GM12892 (cell line): ENCODE measurements at regions not wholly inside any gene's neighbourhood (a gene's known extent, or its start where the extent isn't known, plus 50 kb on each side); places are given as distances from the start of the nearest gene placed in this dataset.
"Not testable (repeated sequence)": the region's sequence is repeated elsewhere in the genome, so short reads cannot be mapped to it uniquely, and the experiment has no call there.

Source experiments
- DNase-seq: peaks from one replicate; pipeline ENCODE4 v3.0.0; 2011; ENCODE audit not compliant: insufficient read length
- FAIRE-seq: peaks from 2 replicates; lab custom pipeline; 2011; peaks lifted over from hg19 to GRCh38; lab: Jason Lieb, UNC
- POLR2A ChIP-seq: IDR thresholded peaks from 2 replicates; pipeline ENCODE4 v1.6.1; 2011; ENCODE audit warnings: low read depth, low read length, control low read depth
- POLR2AphosphoS5 ChIP-seq: IDR thresholded peaks from 2 replicates; pipeline ENCODE4 v1.6.1; 2011; ENCODE audit warnings: low read depth, low read length, control low read depth
- TAF1 ChIP-seq: IDR thresholded peaks from 2 replicates; pipeline ENCODE4 v1.6.1; 2011; ENCODE audit warnings: low read depth, mild to moderate bottlenecking, control low read depth, low read length, borderline replicate concordance

GRCh38 chr9:26158631-26159150, 480.4 kb upstream of the TUSC1 start:
- no peak for FAIRE-seq
- DNase-seq, result no peak
- TF ChIP-seq TAF1, result no peak
- no peak for TF ChIP-seq POLR2AphosphoS5
- TF ChIP-seq POLR2A, result no peak

DNA sequence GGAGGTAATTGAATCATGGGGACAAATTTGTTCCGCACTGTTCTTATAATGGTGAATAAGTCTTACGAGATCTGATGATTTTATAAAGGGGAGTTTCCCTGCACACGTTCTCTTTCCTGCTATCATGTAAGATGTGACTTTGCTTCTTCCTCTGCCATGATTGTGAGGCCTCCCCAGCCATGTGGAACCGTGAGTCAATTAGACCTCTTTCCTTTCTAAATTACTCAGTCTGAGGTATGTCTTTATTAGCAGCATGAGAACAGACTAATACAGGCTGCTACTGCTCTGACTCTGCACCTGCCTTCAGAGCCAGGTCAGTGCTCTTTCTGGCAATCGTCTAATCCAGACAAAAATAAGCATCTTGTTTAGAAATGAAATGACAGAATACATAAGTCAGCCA, 479.2 kb upstream of the TUSC1 start:
- DNase-seq (no peak), FAIRE-seq (peak; percentile 73)
- TF ChIP-seq POLR2A (no peak), POLR2AphosphoS5 (no peak), TAF1 (no peak)

- no peak for TF ChIP-seq TAF1
- no peak for TF ChIP-seq POLR2A
- TF ChIP-seq POLR2AphosphoS5, result no peak
- FAIRE-seq (no peak), DNase-seq (no peak)
Measured at GRCh38 chr9:26152350-26152749, 474.1 kb upstream of the TUSC1 start.

GRCh38 chr9:26148128-26148527, 469.9 kb upstream of the TUSC1 start:
- DNase-seq (no peak), FAIRE-seq (no peak)
- TF ChIP-seq POLR2AphosphoS5 (no peak), POLR2A (no peak), TAF1 (no peak)

GRCh38 chr9:26145938-26146337, 467.7 kb upstream of the TUSC1 start:
- TF ChIP-seq POLR2AphosphoS5, result no peak
- TF ChIP-seq TAF1, result no peak
- no peak for TF ChIP-seq POLR2A
- DNase-seq, result no peak
- FAIRE-seq, result no peak

DNA sequence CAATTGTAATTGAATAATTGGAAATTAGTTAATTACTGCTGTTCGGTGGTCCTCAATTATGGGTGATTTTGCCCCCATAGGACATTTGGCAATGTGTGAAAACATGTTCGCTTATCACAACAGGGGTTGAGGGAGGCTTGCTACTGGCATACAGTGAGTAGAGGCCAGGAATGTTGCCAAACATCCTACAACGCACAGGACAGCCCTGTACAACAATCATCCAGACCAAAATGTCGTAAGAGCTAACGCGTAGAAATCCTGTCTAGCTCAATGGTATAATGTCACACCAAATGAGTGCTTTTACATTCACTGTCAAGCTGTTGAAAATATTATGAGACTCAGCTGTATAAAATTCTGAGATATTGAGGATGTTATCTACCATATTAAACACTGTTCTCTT, 464.4 kb upstream of the TUSC1 start:
- FAIRE-seq, result no peak
- no peak for DNase-seq
- TF ChIP-seq POLR2AphosphoS5 (no peak), TAF1 (no peak), POLR2A (no peak)

GRCh38 chr9:26142201-26142600, 464.0 kb upstream of the TUSC1 start:
- no peak for DNase-seq
- TF ChIP-seq POLR2AphosphoS5 (no peak), POLR2A (no peak), TAF1 (no peak)
- FAIRE-seq, result no peak

DNA sequence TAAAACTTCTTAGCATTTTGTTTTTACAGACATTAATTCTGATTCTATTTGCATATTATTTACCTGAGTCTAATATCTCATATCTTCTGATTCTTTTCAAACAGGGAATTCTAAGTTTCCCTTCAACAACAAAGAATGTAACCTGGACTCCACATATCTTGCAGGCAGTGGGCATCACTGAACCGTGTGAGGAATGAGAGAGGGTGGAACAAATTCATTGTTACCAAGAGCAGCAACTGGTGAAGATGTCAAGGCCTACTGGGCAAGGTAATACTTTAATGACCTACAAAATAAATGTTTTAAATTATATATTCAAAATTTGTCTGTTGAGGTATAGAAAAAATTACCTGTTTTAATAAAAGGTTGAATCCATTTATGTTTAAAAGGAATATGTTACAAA, 455.3 kb upstream of the TUSC1 start:
- DNase-seq (no peak), FAIRE-seq (no peak)
- TF ChIP-seq TAF1 (no peak), POLR2A (no peak), POLR2AphosphoS5 (no peak)

GRCh38 chr9:26132746-26133312, 454.6 kb upstream of the TUSC1 start:
- no peak for TF ChIP-seq POLR2AphosphoS5
- TF ChIP-seq TAF1, result no peak
- TF ChIP-seq POLR2A, result no peak
- DNase-seq, result no peak
- FAIRE-seq, result no peak

DNA sequence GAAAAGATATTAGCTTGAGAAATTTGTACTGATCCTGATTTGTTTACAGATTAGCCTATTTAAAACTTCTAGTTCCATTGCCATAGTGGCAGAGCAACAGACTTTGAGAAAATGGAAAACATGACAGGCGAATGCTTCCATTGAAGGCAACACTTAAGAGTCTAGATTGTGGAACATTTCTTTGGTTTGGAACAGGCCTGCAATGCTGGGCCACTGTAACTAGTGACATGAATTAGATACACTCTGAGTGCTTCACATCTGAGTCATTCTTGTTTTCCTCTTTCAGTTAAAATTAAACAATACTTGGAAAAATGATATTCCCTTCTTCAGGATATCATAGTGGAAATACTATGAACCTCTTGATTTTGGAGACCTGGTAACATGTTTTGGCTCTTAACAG, 453.6 kb upstream of the TUSC1 start:
- no peak for TF ChIP-seq TAF1
- TF ChIP-seq POLR2AphosphoS5, result no peak
- TF ChIP-seq POLR2A, result no peak
- FAIRE-seq, result no peak
- no peak for DNase-seq

DNA sequence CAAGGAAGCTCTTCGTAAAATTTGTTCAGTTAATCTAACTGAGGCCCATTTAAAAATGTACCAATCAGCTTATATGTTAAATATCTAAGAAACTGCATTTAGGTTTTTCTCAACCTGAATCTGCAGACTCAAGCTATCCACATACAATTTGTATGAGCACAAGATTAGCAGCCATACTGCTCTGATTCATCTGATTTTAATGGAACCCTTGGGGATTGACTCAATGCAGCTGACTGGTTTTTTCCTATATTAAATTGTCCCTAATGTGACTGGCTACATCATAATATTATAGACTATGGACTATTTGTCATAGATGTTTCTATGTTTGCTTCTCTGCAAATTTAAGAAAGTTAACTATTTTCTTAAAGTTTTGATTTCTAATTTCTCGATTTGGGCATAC, 451.0 kb upstream of the TUSC1 start:
- FAIRE-seq (no peak), DNase-seq (no peak)
- TF ChIP-seq POLR2A (no peak), POLR2AphosphoS5 (no peak), TAF1 (no peak)

DNA sequence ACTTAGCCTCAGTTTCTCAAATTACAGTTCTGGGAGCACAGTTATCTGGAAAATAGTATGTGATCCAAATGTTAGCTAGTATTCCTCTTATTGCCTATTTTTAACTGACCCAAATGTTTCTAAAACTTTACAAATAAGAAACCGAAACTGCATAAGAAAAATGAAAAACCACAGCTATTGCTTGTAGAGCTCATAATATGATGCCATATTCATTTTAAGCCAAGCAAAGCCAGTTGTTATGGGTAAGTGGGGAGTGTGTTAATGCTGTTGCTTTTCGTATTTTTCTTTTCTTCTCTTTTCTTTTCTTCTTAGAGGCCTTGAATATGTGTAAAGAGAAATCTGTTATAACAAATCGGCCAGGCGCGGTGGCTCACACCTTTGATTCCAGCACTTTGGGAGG, 447.4 kb upstream of the TUSC1 start:
- FAIRE-seq (no peak), DNase-seq (no peak)
- TF ChIP-seq TAF1, result no peak
- no peak for TF ChIP-seq POLR2AphosphoS5
- TF ChIP-seq POLR2A, result no peak

DNA sequence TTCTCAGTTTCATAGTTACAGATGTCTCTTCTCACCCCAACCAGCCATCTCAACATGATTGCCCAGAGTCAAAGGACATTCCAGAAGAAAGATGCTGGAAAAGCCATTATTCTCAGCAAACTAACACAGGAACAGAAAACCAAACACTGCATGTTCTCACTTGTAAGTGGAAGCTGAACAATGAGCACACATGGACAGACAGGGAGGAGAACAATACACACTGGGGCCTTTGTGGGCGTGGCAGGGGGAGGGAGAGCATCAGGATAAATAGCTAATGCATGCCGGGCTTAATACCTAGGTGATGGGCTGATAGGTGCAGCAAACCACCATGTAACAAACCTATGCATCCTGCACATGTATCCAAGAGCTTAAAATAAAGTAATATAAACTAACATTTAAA, 437.8 kb upstream of the TUSC1 start:
- FAIRE-seq, result not testable (repeated sequence)

DNA sequence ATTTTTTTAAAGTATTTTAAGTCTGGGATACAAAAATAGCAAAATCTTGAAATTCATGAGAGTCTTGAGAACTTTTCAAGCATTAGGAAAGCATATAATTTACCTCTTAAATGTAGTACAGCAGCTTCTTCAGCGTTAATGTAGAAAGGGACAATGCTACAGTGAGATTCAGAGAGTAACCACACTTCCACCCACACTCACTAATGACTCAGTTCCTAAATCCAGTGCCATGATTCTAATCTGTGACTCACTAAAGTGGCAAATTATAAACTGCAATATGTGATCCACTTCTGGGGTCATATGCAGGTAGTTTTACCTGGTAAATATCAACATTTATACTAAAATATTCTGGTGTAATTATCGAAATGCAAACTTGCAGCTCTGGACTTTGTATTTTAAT, 434.5 kb upstream of the TUSC1 start:
- FAIRE-seq (no peak), DNase-seq (no peak)
- TF ChIP-seq POLR2AphosphoS5 (no peak), POLR2A (no peak), TAF1 (no peak)

More for the DNA sequence above, 437.8 kb upstream of the TUSC1 start:
- DNase-seq, result not testable (repeated sequence)
